ENCODE measurements at regions not wholly inside any gene's neighbourhood (a gene's known extent, or its start where the extent isn't known, plus 50 kb on each side); places are given as distances from the start of the nearest gene placed in this dataset.

GRCh38 chr1:80982831-80983230 is 817.9 kb upstream of the ADGRL2 start:
- Mint-ChIP-seq H3K9me3 (peaks cover 17% of the 10 kb centered on the region), H3K27me3 (ENCODE audit: insufficient read depth) (no peaks in the 10 kb centered on the region), H3K27ac (no peak overlapping the region), H3K4me1 (ENCODE audit: low read depth) (no peaks in the 10 kb centered on the region), H3K4me3 (no peak overlapping the region), H3K36me3 (ENCODE audit: low read depth) (no peaks in the 10 kb centered on the region)
- DNase-seq = no peak
- TF ChIP-seq, protein P1, sequence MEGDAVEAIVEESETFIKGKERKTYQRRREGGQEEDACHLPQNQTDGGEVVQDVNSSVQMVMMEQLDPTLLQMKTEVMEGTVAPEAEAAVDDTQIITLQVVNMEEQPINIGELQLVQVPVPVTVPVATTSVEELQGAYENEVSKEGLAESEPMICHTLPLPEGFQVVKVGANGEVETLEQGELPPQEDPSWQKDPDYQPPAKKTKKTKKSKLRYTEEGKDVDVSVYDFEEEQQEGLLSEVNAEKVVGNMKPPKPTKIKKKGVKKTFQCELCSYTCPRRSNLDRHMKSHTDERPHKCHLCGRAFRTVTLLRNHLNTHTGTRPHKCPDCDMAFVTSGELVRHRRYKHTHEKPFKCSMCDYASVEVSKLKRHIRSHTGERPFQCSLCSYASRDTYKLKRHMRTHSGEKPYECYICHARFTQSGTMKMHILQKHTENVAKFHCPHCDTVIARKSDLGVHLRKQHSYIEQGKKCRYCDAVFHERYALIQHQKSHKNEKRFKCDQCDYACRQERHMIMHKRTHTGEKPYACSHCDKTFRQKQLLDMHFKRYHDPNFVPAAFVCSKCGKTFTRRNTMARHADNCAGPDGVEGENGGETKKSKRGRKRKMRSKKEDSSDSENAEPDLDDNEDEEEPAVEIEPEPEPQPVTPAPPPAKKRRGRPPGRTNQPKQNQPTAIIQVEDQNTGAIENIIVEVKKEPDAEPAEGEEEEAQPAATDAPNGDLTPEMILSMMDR (IDR thresholded peaks at IDR 0.05) = no peak

- Mint-ChIP-seq H3K36me3 (ENCODE audit: low read depth) (no peaks in the 10 kb centered on the region), H3K27ac (no peak overlapping the region), H3K4me1 (ENCODE audit: low read depth) (no peaks in the 10 kb centered on the region), H3K4me3 (no peak overlapping the region), H3K27me3 (ENCODE audit: insufficient read depth) (no peaks in the 10 kb centered on the region), H3K9me3 (peaks cover 14% of the 10 kb centered on the region)
- DNase-seq = no peak
- TF ChIP-seq, protein P1 (IDR thresholded peaks at IDR 0.05) = no peak
Observed at GRCh38 chr1:80973101-80973500, 827.6 kb upstream of the ADGRL2 start.

- Mint-ChIP-seq H3K9me3 (peaks cover 4% of the 10 kb centered on the region), H3K4me3 (no peak overlapping the region), H3K36me3 (ENCODE audit: low read depth) (no peaks in the 10 kb centered on the region), H3K27me3 (ENCODE audit: insufficient read depth) (no peaks in the 10 kb centered on the region), H3K4me1 (ENCODE audit: low read depth) (no peaks in the 10 kb centered on the region), H3K27ac (no peak overlapping the region)
- TF ChIP-seq, protein P1 (IDR thresholded peaks at IDR 0.05) = no peak
- DNase-seq = no peak
Observed at GRCh38 chr1:80966266-80966665, 834.5 kb upstream of the ADGRL2 start.

DNA sequence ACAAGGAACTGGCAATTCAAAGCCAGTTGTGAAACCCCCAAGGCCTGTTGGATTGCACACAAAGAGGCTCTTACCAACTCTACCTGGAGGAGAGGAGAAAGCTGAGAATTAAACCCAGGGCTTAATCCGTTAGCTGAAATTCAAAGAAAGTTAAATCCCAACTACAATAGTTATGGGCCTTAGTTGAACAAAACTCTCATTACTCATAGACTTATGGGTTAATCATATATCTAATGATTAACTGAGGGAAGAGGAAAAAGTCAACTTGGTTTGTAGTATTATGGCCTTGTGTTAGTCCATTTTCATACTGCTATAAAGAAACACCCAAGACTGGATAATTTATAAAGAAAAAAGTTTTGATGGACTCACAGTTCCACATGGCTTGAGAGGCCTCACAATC is 838.2 kb upstream of the ADGRL2 start:
- Mint-ChIP-seq H3K27ac (no peak overlapping the region), H3K9me3 (no peaks in the 10 kb centered on the region; the same call in none of the 2 replicates), H3K4me3 (no peak overlapping the region), H3K27me3 (ENCODE audit: insufficient read depth) (no peaks in the 10 kb centered on the region), H3K4me1 (ENCODE audit: low read depth) (no peaks in the 10 kb centered on the region), H3K36me3 (ENCODE audit: low read depth) (no peaks in the 10 kb centered on the region)
- no peak for DNase-seq
- TF ChIP-seq, protein P1 (IDR thresholded peaks at IDR 0.05) = no peak

GRCh38 chr1:80961464-80962190 is 839.1 kb upstream of the ADGRL2 start:
- H3K9me3 Mint-ChIP-seq = no peaks in the 10 kb centered on the region; the same call in none of the 2 replicates
- no peak for DNase-seq
- no peak overlapping the region for H3K4me3 Mint-ChIP-seq
- no peaks in the 10 kb centered on the region for H3K36me3 Mint-ChIP-seq (ENCODE audit: low read depth)
- H3K4me1 Mint-ChIP-seq (ENCODE audit: low read depth) = no peaks in the 10 kb centered on the region
- no peak overlapping the region for H3K27ac Mint-ChIP-seq
- no peaks in the 10 kb centered on the region for H3K27me3 Mint-ChIP-seq (ENCODE audit: insufficient read depth)
- TF ChIP-seq, protein P1 (IDR thresholded peaks at IDR 0.05) = no peak

All from HFFc6 (cell line).